Tibial artery (tissue), 4 donors: ENCODE measurements at regions not wholly inside any gene's neighbourhood (a gene's known extent, or its start where the extent isn't known, plus 50 kb on each side); places are given as distances from the start of the nearest gene placed in this dataset.
A peak's percentile ranks its signal among the peaks of the same experiment; 100 is the strongest.

Source experiments
- DNase-seq, 2 donors: peaks; one replicate each; pipeline ENCODE4 v3.0.0-alpha.2; 2019
- H3K27ac ChIP-seq, 2 donors: fragments of 200-600 bp; sonication (generic) in 1 of 2; 1 replicate in 1 of 2; 2 replicates in 1 of 2; pipeline ENCODE4 v1.5.1; 2018 to 2019; ENCODE audit warnings: mild to moderate bottlenecking in 1 of 2
- H3K27me3 ChIP-seq, 2 donors: fragments of 200-600 bp; sonication (generic) in 1 of 2; one replicate each; pipeline versions ENCODE4 v1.5.1 to v1.6.0; 2016 to 2019
- H3K36me3 ChIP-seq, 3 donors: fragments of 200-600 bp; sonication (generic) in 2 of 3; one replicate each; pipeline ENCODE4 v1.5.1; 2016 to 2019; ENCODE audit warnings: mild to moderate bottlenecking in 2 of 3
- H3K4me1 ChIP-seq, 4 donors: fragments of 200-600 bp; sonication (generic) in 2 of 4; 1 replicate in 3 of 4; 2 replicates in 1 of 4; pipeline ENCODE4 v1.5.1; 2016 to 2019
- H3K4me3 ChIP-seq, 2 donors: fragments of 200-600 bp; sonication (generic) in 1 of 2; 1 replicate in 1 of 2; 2 replicates in 1 of 2; pipeline ENCODE4 v1.5.1; 2018 to 2019; ENCODE audit warnings: mild to moderate bottlenecking in 2 of 2
- H3K9me3 ChIP-seq, 3 donors: fragments of 200-600 bp; sonication (generic) in 1 of 3; one replicate each; pipeline ENCODE4 v1.5.1; 2016 to 2019
- CTCF ChIP-seq, 2 experiments: fragments of 200-600 bp in 1 of 2; fragments of 450-650 bp in 1 of 2; IDR thresholded peaks; one replicate each; pipeline ENCODE4 v1.5.1; 2017 to 2019; ENCODE audit warnings: antibody characterized with exemption in 2 of 2, mild to moderate bottlenecking in 1 of 2, moderate library complexity in 1 of 2
- intact Hi-C: fragments of 100-400 bp; cut with DNase I; formaldehyde crosslinking; loops from one replicate; pipeline ENCODE4 v1.15.0; 2023; ENCODE audit warnings: low total_unique reads

- Histone ChIP-seq H3K9me3 (no peaks in the 10 kb centered on the region), H3K27ac (no peak overlapping the region), H3K4me3 (no peak overlapping the region), H3K36me3 (no peaks in the 10 kb centered on the region), H3K4me1 (no peaks in the 10 kb centered on the region), H3K27me3 (no peaks in the 10 kb centered on the region)
- intact Hi-C loops, result no loop called here
- no peak for DNase-seq
- no peak for TF ChIP-seq CTCF (IDR thresholded peaks at IDR 0.05)
Measured at GRCh38 chr3:46080124-46080968, 53.1 kb upstream of the XCR1 start.

GRCh38 chr3:46078712-46079400, 51.6 kb upstream of the XCR1 start:
- peak; percentile 91 to 98 for DNase-seq
- Histone ChIP-seq H3K4me1 (no peaks in the 10 kb centered on the region), H3K36me3 (no peaks in the 10 kb centered on the region), H3K27me3 (no peaks in the 10 kb centered on the region), H3K4me3 (no peak overlapping the region), H3K27ac (no peak overlapping the region), H3K9me3 (no peaks in the 10 kb centered on the region)
- TF ChIP-seq CTCF (IDR thresholded peaks at IDR 0.05), result peak; percentile 99
- intact Hi-C loops, result no loop called here
